ENCODE measurements at regions not wholly inside any gene's neighbourhood (a gene's known extent, or its start where the extent isn't known, plus 50 kb on each side); places are given as distances from the start of the nearest gene placed in this dataset.
"Not testable (repeated sequence)": the region's sequence is repeated elsewhere in the genome, so short reads cannot be mapped to it uniquely, and the experiment has no call there.

DNA sequence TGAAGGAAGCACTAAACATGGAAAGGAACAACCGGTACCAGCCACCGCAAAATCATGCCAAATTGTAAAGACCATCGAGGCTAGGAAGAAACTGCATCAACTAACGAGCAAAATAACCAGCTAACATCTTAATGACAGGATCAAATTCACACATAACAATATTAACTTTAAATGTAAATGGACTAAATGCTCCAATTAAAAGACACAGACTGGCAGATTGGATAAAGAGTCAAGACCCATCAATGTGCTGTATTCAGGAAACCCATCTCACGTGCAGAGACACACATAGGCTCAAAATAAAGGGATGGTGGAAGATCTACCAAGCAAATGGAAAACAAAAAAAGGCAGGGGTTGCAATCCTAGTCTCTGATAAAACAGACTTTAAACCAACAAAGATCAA is 206.3 kb downstream of the SLC38A4 start:
- DNase-seq (ENCODE audit: low spot score): not testable (repeated sequence)

- DNase-seq (ENCODE audit: low spot score): not testable (repeated sequence)
Observed at GRCh38 chr12:46617737-46618136, 208.1 kb downstream of the SLC38A4 start.

- DNase-seq (ENCODE audit: low spot score): no peak
Observed at GRCh38 chr12:46617167-46617566, 208.6 kb downstream of the SLC38A4 start.

DNA sequence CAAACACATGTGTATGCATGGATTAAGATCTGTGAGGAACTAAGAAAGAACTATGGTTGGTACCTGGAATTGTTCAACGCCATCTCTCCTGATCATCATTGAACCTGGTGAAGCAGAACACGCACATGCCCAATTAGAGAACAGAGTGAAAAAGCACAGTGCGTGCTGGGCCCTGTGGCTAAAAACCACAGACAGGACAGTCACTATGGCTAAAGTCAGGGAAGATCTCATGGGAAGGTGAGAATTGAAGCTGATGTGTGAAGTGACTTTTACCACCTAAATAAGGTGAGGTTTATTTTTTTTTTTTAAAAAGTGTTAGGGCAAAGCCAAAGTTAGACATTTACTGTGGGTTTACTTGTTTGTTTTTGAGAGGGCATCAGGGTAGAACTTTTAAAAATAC is 215.0 kb downstream of the SLC38A4 start:
- DNase-seq (ENCODE audit: low spot score): no peak

- DNase-seq (ENCODE audit: low spot score): no peak
Observed at GRCh38 chr12:46609674-46610073, 216.1 kb downstream of the SLC38A4 start.

DNA sequence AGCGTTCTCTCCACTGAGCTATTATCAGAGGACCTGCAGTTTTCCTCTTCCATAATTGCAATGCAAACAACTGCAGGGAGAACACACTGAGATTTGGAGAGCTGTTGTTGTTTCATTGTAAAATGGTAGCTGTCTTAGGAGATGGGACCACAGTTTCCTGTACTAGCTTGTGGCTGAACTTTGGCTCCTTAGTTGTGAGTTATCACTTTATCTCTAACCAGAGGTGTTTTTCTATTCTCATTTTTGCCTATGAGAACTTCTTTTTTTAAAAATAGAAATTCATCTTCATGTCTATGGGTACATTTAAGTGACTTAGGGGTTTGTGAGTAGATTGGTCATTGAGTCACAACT is 216.5 kb downstream of the SLC38A4 start:
- DNase-seq (ENCODE audit: low spot score): no peak

DNA sequence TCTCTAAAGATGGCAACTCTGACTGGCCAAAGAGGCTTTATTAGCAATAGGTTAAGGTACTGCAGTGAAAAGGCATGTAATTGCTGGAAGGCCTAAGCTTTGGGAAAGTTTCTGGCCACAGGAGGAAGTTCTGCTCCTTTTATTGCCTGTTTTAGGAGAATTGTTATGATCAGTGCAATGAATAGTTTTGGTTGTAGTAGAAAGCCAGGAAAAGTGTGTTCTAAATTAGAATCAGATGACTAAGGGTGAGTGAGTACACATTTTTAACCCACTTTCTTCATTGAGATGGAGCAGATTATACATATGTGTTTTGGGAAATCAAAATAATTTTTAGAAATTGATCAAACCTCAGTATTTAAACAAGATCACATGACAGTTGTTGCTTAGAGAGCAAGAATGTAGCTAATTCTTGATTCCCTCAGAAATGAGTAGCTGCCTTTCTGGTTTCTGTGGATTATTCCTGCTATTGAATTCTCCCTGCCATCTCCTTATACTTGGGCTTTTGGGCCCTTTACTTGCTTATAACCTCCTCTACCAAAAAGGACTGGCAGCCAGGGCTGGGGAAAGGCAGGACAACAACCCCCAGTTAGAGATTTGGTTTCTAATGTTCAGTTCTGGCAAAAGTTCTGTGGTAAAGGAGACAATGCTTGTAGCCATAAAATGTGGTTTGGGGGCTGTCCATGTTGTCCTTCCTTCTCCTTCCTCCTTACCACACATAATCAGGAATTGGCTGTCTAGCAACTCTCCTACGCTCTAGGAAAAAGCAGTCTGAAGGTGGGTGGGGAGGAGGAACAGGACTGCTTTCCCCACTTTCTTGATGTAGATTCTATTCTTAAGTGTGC is 217.1 kb downstream of the SLC38A4 start:
- DNase-seq (ENCODE audit: low spot score): no peak

GRCh38 chr12:46604684-46605083 is 221.1 kb downstream of the SLC38A4 start:
- no peak for DNase-seq (ENCODE audit: low spot score)

GRCh38 chr12:46603776-46604456 is 221.9 kb downstream of the SLC38A4 start:
- DNase-seq (ENCODE audit: low spot score): no peak

DNA sequence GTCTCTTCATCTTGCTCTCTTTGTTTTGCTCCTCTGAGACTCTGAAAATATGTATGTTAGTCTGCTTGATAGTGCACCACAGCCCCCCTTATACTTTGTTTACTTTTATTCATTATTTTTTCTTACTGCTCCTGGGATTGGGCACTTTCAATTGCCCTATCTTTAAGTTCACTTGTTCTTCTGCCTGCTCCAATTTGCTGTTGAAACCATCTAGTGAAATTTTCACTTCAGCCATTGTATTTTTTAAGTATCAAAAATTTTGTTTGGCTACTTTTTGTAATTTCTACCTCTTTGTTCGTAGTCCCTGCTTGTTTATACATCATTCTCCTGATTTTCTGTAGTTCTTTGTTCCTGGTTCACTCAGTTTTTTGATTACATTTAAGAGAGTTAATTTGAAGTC is 223.3 kb downstream of the SLC38A4 start:
- no peak for DNase-seq (ENCODE audit: low spot score)

- no peak for DNase-seq (ENCODE audit: low spot score)
Observed at GRCh38 chr12:46590991-46591703, 218.6 kb upstream of the SLC38A2 start.

DNA sequence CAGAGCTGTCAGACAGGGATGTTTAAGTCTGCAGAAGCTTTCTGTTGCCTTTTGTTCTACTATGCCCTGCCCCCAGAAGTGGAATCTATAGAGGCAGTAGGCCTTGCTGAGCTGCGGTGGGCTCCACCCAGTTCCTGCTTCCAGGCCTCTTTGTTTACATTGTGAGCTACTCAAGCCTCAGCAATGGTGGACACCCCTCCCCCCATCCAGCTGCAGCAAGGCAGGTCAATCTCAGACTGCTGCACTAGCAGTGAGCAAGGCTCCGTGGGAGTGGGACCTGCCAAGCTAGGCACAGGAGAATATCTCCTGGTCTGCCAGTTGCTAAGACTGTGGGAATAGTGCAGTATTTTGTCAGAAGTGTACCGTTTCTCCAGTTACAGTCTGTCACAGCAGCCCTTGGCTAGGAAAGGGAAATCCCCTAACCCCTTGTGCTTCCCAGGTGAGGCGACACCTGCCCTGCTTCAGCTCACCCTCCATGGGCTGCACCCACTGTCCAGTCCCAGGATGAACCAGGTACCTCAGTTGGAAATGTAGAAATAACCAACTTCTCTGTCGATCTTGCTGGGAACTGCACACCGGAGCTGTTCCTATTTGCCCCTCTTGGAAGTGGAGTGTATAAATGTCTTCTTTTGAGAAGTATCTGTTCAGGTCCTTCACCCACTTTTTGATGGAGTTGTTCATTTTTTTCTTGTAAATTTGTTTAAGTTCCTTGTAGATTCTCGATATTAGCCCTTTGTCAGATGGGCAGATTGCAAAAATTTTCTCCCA is 213.5 kb upstream of the SLC38A2 start:
- DNase-seq (ENCODE audit: low spot score): no peak

- DNase-seq (ENCODE audit: low spot score): not testable (repeated sequence)
Observed at GRCh38 chr12:46584098-46584497, 211.5 kb upstream of the SLC38A2 start.

GRCh38 chr12:46581990-46582389 is 209.4 kb upstream of the SLC38A2 start:
- DNase-seq (ENCODE audit: low spot score): not testable (repeated sequence)

DNA sequence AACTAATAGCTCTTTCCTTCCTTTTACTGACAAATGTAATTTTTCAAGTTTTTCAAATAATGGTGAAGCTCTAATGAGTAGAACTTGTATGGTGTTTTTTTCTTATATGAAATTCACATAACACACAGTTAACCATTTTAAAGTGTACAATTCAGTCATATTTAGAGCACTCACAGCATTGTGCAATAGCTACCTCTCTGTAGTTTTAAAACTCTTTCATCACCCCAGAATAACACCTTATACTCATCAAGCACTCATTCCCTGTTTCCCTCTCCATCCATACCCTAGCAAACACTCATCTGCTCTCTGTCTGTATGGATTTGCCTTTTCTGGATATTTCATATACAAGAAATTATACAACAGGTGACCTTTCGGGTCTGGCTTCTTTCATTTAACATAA is 207.9 kb upstream of the SLC38A2 start:
- DNase-seq (ENCODE audit: low spot score): no peak

- DNase-seq (ENCODE audit: low spot score): no peak
Observed at GRCh38 chr12:46579474-46579873, 206.9 kb upstream of the SLC38A2 start.

- DNase-seq (ENCODE audit: low spot score): no peak
Observed at GRCh38 chr12:46578190-46578982, 205.8 kb upstream of the SLC38A2 start.

DNA sequence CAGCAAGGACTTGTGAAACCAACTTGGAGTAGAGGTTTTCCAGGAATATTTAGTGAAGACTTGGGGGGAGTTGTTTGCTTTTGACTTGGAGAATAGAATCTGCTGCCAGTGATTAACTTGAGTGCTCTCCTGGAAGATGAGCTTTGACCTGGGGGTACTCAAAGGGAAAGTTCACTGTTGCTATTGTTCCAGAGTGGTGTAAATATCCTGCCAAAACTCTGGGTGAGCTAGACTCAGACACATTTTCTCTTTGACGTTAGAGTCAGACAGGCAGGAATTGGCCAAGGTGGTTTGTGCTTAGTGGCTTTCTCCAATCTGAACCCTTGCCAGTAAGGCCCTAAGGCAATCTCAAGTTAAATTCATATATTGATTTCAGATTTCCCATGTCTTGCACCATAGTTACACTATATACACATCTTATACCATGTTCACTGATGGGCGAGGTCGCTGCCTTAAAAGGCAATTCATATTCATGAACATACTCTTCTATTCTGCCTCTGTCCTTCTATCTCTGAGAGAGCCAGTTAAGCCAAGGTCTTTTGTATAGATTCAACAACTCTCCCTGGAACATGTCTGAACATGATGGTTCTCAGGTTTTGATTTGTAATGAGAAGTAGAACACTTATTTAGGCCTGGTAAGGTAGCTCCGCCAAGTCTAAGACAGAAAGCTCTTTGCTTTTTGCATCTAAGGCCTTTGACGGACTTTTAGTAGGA is 204.6 kb upstream of the SLC38A2 start:
- no peak for DNase-seq (ENCODE audit: low spot score)

DNA sequence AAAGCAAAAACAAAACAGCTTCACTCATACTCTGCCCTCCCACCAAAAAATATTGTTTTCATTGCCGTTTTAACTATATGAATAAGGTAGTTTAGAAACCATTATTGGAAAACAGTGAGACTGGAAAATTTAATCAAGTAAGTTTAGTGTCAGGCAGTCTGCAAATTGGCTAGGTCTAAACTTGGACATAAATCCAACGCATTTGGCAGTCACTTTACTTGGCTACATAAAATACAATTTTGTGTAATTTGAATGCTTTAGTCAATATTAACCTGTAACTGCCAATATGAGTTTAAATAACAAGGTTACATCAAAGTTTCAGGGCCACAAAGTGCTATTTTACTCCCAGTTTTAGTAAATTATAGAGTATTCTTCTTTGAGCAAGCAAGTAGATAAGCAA is 202.3 kb upstream of the SLC38A2 start:
- no peak for DNase-seq (ENCODE audit: low spot score)

- no peak for DNase-seq (ENCODE audit: low spot score)
Observed at GRCh38 chr12:46573347-46573658, 200.7 kb upstream of the SLC38A2 start.

Measured in Ammon's horn (tissue), 1 donor.